ENCODE measurements at regions not wholly inside any gene's neighbourhood (a gene's known extent, or its start where the extent isn't known, plus 50 kb on each side); places are given as distances from the start of the nearest gene placed in this dataset.

GRCh38 chr13:59210543-59210942 lies 953.2 kb downstream of the DIAPH3 start:
- no peak for DNase-seq (ENCODE audit: low spot score)
- no peak for TF ChIP-seq CTCF (IDR thresholded peaks at IDR 0.05; ENCODE audit: extremely low read depth, missing control alignments)

GRCh38 chr13:59211606-59212005 lies 952.1 kb downstream of the DIAPH3 start:
- no peak for DNase-seq (ENCODE audit: low spot score)
- no peak for TF ChIP-seq CTCF (IDR thresholded peaks at IDR 0.05; ENCODE audit: extremely low read depth, missing control alignments)

GRCh38 chr13:59229401-59229800 lies 934.3 kb downstream of the DIAPH3 start:
- TF ChIP-seq CTCF (IDR thresholded peaks at IDR 0.05; ENCODE audit: extremely low read depth, missing control alignments), result no peak
- DNase-seq (ENCODE audit: low spot score), result no peak

- no peak for TF ChIP-seq CTCF (IDR thresholded peaks at IDR 0.05; ENCODE audit: extremely low read depth, missing control alignments)
- no peak for DNase-seq (ENCODE audit: low spot score)
These were observed 933.9 kb downstream of the DIAPH3 start for GRCh38 chr13:59229861-59230260.

- DNase-seq (ENCODE audit: low spot score), result no peak
- no peak for TF ChIP-seq CTCF (IDR thresholded peaks at IDR 0.05; ENCODE audit: extremely low read depth, missing control alignments)
These were observed 933.1 kb downstream of the DIAPH3 start for GRCh38 chr13:59230484-59231264.

- TF ChIP-seq CTCF (IDR thresholded peaks at IDR 0.05; ENCODE audit: extremely low read depth, missing control alignments), result no peak
- DNase-seq (ENCODE audit: low spot score), result no peak
These were observed 927.3 kb downstream of the DIAPH3 start for GRCh38 chr13:59236309-59236919.

- no peak for TF ChIP-seq CTCF (IDR thresholded peaks at IDR 0.05; ENCODE audit: extremely low read depth, missing control alignments)
- no peak for DNase-seq (ENCODE audit: low spot score)
These were observed 926.8 kb downstream of the DIAPH3 start for GRCh38 chr13:59236944-59237343.
